ENCODE measurements at regions not wholly inside any gene's neighbourhood (a gene's known extent, or its start where the extent isn't known, plus 50 kb on each side); places are given as distances from the start of the nearest gene placed in this dataset.
A peak's percentile ranks its signal among the peaks of the same experiment; 100 is the strongest.
"Not testable (repeated sequence)": the region's sequence is repeated elsewhere in the genome, so short reads cannot be mapped to it uniquely, and the experiment has no call there.

DNA sequence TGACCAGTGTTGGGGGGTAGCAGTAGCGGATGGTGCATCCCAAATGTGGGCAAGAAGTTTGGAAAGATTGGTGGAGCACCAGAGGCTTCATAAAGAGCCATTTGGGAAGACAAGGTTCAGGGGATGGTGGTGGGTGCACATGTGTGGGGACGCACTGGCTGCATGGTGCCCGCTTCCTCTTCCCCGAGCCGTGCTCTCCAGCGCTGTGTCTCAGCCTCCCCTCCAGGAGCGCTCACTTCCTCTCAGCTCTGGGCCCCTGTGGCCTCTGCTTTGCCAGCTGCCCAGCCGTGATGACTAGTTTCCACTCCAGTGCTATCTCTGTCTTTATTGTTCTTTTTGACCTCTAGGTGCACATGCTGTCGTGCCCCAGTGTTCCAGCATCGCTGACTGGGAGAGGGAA lies 78.2 kb upstream of the CRYM start:
- H3K9me3 ChIP-seq; DNase-seq; H3K36me3 ChIP-seq; H3K4me3 ChIP-seq (replicated peaks in 1 of 3); H3K4me1 ChIP-seq; H3K27ac ChIP-seq; H3K27me3 ChIP-seq; intact Hi-C loops (cut with DNase I): not testable (repeated sequence)
- 76 to 83% methylated on average over 8 to 10 of the region's 10 CpGs for WGBS, 2 donors

DNA sequence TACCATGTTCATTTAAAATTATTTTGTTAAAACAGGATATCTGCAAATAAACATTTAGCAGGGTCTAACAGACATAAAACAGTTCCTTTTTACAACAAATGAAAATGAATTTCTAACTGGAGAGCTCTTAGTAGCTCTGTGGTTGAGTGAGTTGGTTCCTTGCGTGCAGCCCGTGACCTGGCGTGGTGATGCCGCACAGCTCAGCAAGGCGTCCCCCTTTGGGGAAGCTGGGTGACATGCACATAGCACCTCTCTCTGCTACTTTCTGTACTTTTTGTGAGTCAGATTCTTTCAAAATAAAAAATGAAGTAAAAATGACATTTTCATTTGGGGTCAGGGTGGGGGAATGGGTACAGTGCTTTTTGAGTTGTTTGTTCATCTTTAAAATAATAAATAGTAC lies 73.3 kb upstream of the CRYM start:
- H3K4me3 ChIP-seq (replicated peaks in 1 of 3); H3K27me3 ChIP-seq; intact Hi-C loops (cut with DNase I); H3K9me3 ChIP-seq; H3K27ac ChIP-seq; DNase-seq; H3K36me3 ChIP-seq; H3K4me1 ChIP-seq: not testable (repeated sequence)
- WGBS, 2 donors: 35 to 59% methylated on average over 3 to 4 of the region's 5 CpGs

GRCh38 chr16:21350851-21351250 lies 72.8 kb upstream of the CRYM start:
- H3K4me3 ChIP-seq (replicated peaks in 1 of 3); H3K27me3 ChIP-seq; H3K36me3 ChIP-seq; H3K27ac ChIP-seq; H3K9me3 ChIP-seq; H3K4me1 ChIP-seq; intact Hi-C loops (cut with DNase I): not testable (repeated sequence)
- DNase-seq: peak; percentile 83 to 87
- WGBS, 2 donors: 23 to 24% methylated on average over 3 of the region's 6 CpGs

GRCh38 chr16:21349336-21349735 lies 71.2 kb upstream of the CRYM start:
- H3K9me3 ChIP-seq; H3K4me1 ChIP-seq; H3K36me3 ChIP-seq; DNase-seq; H3K27me3 ChIP-seq; H3K27ac ChIP-seq; intact Hi-C loops (cut with DNase I); H3K4me3 ChIP-seq (replicated peaks in 1 of 3): not testable (repeated sequence)
- WGBS, 2 donors: 92% methylated on average over 2 of the region's 13 CpGs; no CpG with 5 or more reads in 1 of the 2 donors

DNA sequence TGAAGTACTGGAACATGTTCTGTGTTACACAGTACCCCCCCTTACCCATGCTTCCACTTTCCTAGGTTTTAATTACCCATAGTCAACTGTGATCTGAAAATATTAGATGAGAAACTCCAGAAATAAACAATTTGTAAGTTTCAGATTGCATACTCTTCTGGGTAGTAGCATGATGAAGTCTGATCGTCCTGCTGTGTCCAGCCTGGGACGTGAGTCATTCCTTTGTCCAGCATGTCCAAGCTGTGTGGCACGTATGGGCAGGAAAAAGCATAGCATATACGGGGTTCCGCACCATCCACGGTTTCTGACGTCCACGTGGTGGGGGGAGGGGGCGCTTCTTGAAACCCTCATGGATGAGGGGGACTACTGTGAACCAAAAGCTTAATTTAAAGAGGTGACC lies 70.7 kb upstream of the CRYM start:
- H3K27me3 ChIP-seq; H3K27ac ChIP-seq; DNase-seq; H3K4me3 ChIP-seq (replicated peaks in 1 of 3); H3K9me3 ChIP-seq; H3K36me3 ChIP-seq; H3K4me1 ChIP-seq; intact Hi-C loops (cut with DNase I): not testable (repeated sequence)
- WGBS, 2 donors: 78 to 79% methylated on average over 9 of the region's 9 CpGs

- DNase-seq: peak in 1 of 2 donors; percentile 22
- H3K4me3 ChIP-seq (replicated peaks in 1 of 3); H3K9me3 ChIP-seq; H3K36me3 ChIP-seq; H3K27me3 ChIP-seq; intact Hi-C loops (cut with DNase I); H3K4me1 ChIP-seq; H3K27ac ChIP-seq: not testable (repeated sequence)
- 89 to 100% methylated on average over 1 to 4 of the region's 11 CpGs for WGBS, 2 donors
Observed at GRCh38 chr16:21347538-21347937, 69.4 kb upstream of the CRYM start.

DNA sequence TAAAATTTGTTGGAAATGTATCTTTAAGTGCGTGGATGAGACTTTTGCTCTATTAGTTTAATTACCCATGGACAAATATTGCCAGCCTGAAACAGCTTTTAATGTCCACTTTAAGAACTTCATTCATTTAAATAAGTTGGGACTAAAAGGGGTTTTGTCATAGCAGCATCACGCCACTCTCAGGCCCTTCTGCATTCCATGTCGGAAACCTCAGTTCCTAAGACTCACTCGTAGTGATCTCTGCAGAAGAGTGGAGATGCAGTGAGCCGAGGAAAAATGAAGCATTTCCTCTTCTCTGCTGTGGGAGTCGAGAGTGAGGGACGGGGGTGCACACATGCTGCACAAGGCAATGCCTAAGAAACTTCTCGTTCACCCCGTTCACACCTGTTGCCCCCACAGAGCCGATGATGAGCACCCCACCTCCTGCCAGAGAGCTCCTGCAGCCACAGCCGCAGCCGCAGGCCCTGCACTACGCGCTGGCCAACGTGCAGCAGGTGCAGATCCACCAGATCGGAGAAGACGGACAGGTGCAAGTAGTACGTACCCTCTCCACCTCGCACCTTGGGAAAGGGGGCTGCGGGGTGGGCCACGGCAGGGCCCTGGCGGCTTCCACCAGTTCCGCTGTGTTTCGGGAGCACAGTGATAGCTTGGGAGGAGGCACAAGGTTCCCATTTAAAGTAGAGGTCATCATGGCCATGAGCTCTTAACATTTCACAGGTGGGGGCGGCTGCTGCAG lies 68.8 kb upstream of the CRYM start:
- DNase-seq: peak; percentile 59 to 70
- H3K27me3 ChIP-seq; intact Hi-C loops (cut with DNase I); H3K4me1 ChIP-seq; H3K27ac ChIP-seq; H3K9me3 ChIP-seq; H3K4me3 ChIP-seq (replicated peaks in 1 of 3); H3K36me3 ChIP-seq: not testable (repeated sequence)
- WGBS, 2 donors: 45 to 60% methylated on average over 13 to 22 of the region's 25 CpGs

DNA sequence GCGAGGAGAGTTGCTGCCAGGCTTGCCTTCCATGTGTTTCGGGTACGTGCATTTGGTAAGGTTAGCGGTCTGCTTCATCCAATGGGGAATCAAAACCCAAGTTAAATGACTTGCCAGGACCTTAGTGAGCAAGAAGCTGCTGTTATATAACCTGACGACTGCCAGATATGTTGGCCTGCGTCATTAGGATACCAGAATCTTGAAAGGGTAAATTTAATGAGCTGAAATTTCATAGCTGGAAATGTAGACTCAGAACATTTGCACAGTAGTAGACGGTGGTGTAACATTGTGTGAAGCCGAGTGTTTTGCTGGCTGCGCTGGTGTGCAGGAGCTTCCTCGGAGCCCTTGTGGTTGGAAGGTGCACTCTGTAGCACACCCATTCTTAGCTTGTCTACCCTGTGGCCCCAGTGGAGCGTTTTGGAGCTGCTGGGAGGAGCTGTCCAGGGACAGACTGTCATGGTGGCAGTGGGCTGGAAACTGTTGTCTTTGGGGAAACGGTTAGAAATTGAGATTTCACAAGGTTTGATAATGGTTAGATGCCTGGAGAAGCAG lies 66.3 kb upstream of the CRYM start:
- H3K4me1 ChIP-seq; H3K4me3 ChIP-seq (replicated peaks in 1 of 3); H3K27me3 ChIP-seq; H3K36me3 ChIP-seq; intact Hi-C loops (cut with DNase I); H3K9me3 ChIP-seq; H3K27ac ChIP-seq: not testable (repeated sequence)
- WGBS, 2 donors: 70 to 77% methylated on average over 12 of the region's 12 CpGs
- peak in 1 of 2 donors; percentile 13 for DNase-seq

DNA sequence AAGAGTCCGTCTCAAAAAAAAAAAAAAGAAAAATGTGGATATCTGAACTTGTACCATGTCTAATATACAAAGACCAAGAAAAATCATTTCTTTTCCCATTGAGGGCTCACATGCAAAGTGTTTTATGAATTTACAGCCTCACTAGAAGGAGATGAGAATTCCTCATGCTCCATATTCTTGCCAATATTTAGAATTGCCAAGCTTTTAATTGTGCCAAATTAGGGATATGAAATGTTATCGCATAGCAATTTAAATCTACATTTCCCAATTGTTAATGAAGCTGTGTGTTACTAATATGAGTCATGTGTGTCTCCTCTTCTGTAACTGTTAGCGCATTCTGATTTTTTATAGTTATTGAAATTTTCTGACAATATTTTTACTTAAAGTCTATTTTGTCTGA lies 63.0 kb upstream of the CRYM start:
- intact Hi-C loops (cut with DNase I): no loop called here
- H3K27me3 ChIP-seq: no peaks in the 10 kb centered on the region
- TF ChIP-seq, protein P1, sequence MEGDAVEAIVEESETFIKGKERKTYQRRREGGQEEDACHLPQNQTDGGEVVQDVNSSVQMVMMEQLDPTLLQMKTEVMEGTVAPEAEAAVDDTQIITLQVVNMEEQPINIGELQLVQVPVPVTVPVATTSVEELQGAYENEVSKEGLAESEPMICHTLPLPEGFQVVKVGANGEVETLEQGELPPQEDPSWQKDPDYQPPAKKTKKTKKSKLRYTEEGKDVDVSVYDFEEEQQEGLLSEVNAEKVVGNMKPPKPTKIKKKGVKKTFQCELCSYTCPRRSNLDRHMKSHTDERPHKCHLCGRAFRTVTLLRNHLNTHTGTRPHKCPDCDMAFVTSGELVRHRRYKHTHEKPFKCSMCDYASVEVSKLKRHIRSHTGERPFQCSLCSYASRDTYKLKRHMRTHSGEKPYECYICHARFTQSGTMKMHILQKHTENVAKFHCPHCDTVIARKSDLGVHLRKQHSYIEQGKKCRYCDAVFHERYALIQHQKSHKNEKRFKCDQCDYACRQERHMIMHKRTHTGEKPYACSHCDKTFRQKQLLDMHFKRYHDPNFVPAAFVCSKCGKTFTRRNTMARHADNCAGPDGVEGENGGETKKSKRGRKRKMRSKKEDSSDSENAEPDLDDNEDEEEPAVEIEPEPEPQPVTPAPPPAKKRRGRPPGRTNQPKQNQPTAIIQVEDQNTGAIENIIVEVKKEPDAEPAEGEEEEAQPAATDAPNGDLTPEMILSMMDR (IDR thresholded peaks at IDR 0.05): no peak
- no peak for TF ChIP-seq POLR2A (IDR thresholded peaks at IDR 0.05)
- WGBS, 2 donors: 96 to 98% methylated on average over 3 of the region's 3 CpGs
- no peak overlapping the region for H3K27ac ChIP-seq
- H3K36me3 ChIP-seq: no peaks in the 10 kb centered on the region
- H3K4me3 ChIP-seq (replicated peaks in 1 of 3): no peak overlapping the region
- no peaks in the 10 kb centered on the region for H3K4me1 ChIP-seq
- no peak for DNase-seq
- H3K9me3 ChIP-seq: no peaks in the 10 kb centered on the region
